Skin of body (tissue), 1 donor: ENCODE measurements at regions not wholly inside any gene's neighbourhood (a gene's known extent, or its start where the extent isn't known, plus 50 kb on each side); places are given as distances from the start of the nearest gene placed in this dataset.

ENCODE experiments used
- DNase-seq: peaks from one replicate; lab custom pipeline; 2025; lab: John Stamatoyannopoulos, UW

GRCh38 chr7:54810401-54810800, 51.4 kb upstream of the SEC61G start:
- no peak for DNase-seq

DNA sequence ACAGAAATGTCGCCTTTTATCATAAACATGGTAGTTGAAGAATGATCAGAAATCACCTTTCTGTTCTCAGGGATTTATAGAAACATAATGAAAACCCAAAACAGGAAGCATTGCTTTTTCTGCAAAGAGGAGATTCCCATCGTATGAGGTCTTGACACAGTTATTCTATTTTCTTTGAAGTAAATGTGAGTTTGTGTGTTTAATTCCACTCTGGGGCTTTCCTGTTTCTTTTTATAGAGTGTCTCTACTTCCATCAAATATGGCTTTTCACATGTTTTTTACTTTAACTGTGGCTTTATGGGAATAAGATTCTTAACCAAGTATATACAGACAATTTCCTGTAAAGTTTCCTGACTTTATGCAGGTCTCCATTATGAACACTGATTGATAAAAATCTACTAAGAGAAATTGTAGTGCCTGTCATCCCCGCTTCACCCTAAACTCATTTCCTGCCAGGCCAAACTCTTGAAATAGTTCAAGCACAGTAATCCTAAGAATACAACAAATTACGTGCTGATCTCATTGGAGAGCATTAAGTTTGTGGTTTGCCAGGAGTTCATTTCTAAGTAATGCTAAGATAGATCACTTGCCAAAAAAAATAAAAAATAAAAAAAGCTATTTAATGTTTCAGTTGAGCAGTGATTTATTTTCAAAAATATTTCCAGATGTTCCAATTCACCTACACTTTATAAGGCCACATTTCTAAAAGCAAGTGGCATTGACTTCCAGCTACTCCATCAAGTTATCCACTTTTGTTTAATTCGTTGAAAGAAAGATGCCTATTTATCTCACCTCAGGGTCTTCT, 52.2 kb upstream of the SEC61G start:
- peak; percentile 57 for DNase-seq

DNA sequence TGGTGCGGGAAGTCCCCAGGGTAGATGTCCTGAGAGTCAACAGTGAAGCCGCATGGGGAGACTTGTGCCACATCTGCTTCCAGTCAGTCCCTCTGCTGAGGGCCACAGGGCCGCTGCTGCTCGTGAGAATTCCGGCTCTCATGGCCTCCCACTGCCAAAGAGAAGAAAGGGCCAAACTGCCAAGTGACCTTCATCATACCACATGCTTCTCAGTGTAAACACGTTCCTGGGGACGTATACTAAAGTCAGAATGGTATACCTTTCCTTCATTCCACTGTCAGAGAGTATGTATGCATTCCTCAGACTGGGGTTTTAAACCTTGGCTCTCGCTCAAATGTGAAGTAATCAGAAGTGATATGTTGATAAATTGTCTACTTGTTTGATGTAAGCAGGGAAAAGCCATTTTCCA, 52.8 kb upstream of the SEC61G start:
- DNase-seq: no peak

- no peak for DNase-seq
Measured at GRCh38 chr7:54812756-54813322, 53.8 kb upstream of the SEC61G start.

- DNase-seq: no peak
Measured at GRCh38 chr7:54813398-54813797, 54.4 kb upstream of the SEC61G start.

GRCh38 chr7:54814401-54814800, 55.4 kb upstream of the SEC61G start:
- DNase-seq: no peak

DNA sequence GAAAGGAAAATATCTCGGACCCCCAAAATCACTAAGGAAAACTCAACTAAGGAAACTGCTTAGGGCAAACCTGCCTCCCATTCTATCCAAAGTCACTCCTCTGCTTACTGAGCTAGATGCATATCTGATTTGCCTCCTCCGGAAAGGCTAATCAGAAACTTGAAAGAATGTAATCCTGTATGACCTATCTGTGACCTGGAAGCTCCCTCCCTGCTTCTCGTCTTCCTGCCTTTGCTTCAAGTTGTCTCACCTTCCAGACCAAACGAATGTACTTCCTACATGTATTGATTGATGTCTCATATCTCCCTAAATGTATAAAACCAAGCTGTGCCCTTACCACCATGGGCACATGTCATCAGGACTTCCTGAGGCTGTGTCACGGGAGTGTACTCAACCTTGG, 58.1 kb upstream of the SEC61G start:
- DNase-seq: no peak

DNA sequence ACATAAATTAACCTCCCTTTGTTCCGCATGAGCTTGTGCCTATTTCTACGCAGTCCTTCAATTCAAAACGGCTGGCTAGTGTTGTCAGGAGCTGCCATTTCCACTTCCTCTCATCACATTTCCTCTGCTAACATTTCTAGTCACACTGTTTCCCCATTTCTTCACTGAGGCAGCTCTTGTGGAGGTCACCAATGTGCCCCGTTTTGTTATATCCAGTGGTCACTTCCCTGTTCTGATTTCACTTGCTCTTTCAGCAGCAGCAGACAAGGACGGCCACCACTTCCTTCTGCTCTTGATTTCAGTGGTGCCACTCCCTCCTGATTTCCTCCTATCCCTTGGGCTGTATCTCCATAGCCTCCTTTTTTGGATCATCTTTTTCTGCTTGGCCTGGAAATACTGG, 64.8 kb upstream of the SEC61G start:
- no peak for DNase-seq

- no peak for DNase-seq
Measured at GRCh38 chr7:54824655-54825054, 65.6 kb upstream of the SEC61G start.

- no peak for DNase-seq
Measured at GRCh38 chr7:54825368-54825767, 66.4 kb upstream of the SEC61G start.

DNA sequence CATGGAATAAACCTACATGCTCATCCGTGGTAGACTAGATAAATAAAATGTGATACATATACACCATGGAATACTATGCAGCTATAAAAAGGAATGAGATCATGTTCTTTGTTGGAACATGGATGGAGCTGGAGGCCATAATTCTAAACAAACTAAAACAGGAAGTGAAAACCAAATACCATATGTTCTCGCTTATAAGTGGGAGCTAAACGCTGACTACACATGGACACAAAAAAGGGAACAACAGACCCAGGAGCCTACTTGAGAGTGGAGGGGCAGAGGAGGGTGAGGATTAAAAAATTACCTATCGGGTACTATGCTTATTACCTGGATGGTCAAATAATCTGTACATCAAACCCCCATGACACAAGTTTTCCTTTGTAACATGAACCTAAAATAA, 68.7 kb upstream of the SEC61G start:
- no peak for DNase-seq

- no peak for DNase-seq
Measured at GRCh38 chr7:54831046-54831643, 72.1 kb upstream of the SEC61G start.

DNA sequence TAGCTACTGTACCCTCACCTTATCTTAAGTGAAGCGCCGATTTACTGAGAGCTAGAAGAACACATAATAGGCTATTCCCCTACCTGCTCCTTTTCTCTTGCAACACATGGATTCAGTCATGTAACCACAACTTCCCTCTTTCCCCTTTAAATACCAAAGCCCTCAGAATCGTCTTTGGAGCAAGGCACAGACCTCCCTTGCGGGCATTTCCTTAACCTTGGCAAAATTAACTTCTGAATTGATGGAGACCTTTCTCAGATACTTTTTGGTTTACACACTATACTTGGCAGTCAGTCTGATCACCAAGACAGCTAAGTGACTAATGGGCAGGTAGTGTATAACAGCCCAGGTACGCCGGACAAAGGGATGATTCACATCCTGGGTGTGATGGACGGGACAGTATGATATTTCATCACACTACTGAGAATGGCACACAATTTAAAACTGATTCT, 72.7 kb upstream of the SEC61G start:
- DNase-seq: no peak

DNA sequence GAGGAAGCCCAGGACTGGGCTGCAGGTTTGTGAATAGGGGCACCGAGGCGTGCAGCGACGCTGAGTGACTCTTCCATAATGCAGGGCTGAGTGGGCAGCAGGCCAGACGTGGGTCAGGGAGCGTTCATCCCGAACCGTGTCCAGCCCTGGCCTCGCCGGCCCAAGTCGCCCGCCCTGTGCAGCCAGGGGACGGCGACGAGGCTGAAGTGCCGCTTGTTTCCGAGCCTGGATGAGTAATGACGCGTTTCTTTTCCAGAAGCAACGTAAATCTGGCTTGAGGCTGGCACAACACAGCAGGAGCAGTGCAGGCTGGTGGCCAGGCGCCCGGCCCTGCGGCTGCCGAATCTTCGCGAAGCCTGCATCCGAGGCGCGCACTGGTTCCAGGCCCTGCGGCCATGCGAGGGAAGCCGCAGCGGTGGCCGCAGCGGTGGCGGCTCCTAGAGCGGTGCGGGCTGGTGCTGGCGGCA, 74.0 kb upstream of the SEC61G start:
- no peak for DNase-seq

DNA sequence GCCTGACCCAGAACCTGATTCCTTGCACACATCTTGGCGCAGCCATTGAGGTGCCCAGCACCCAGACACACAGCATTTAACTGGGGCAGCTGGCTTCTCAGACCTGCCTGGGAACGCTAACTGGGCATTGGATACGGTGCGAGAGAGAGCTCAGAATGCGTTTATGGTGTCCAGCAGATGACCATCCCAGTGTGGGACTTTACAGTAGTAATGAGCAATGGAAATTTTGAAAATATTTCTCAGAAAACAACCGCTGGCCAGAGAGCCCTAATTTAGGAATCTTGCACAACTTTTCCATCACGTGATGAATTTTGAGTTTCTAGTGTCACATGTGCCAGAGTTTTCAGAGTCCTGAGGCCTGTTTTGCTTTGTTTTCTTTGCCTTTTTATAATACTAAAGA, 78.2 kb upstream of the SEC61G start:
- no peak for DNase-seq

GRCh38 chr7:54837761-54838160, 78.8 kb upstream of the SEC61G start:
- no peak for DNase-seq

DNA sequence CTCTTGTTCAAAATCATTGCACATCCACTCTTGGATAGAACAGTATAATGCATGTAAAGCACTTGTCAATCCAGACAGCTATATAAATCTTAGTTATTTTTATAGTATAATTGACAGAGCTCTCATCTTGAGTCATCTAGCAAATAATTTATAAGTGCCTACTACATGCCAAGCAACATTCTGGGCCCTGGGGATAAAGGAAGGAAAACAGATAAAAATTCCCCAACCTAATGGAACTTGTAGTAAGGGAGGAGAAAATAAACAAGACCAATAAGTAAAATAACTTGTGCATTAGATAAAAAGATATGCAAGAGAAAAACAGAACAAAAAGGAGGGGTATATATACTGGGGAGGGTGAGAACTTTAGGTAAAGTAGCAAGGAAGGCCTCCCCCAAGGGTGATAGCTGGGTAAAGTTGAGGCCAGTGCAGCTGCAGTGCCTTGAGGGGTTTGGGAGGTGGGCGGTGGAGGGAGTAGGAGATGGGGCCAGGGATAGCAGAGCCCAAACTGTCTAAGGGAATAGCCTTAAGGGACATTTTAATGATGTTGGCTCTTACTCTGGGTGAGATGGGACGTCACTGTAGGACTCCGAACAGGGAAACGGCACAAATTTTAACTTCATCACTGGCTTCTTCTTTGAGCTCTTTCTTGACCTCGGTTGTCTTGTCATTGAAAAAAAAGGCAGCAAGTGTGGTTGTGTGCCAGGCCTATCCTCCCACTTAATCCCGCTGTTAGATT, 79.3 kb upstream of the SEC61G start:
- DNase-seq: no peak

DNA sequence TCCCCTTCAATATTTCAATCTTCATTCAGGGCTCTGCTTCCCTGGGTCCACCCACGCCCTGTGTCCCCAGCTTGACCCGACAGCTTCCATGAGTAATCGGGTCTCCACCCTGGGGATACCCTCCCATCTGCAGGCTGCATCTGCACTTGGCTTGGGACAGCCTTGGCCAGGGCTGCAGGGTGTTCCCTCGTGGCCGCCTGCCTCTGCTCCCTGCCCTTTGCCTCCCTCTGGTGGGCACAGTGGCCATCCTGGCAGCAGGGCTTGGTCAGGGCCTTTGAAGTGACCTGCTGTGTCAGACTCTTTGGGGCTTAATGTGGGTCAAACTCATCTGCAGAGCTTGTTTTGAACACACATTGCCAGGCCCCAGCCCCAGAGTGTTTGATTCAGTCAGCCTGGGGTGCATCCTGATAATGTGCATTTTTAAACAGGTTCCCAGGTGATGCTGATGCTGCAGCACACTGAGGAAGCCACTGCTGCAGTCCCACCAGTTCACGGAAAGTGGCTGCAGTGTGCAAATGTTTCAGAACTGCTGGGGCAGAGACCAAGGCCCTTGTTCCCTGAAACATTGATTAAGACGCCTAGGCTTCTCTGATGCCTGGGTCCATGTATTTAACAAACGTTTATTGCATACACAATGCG, 80.7 kb upstream of the SEC61G start:
- DNase-seq: peak; percentile 15

DNA sequence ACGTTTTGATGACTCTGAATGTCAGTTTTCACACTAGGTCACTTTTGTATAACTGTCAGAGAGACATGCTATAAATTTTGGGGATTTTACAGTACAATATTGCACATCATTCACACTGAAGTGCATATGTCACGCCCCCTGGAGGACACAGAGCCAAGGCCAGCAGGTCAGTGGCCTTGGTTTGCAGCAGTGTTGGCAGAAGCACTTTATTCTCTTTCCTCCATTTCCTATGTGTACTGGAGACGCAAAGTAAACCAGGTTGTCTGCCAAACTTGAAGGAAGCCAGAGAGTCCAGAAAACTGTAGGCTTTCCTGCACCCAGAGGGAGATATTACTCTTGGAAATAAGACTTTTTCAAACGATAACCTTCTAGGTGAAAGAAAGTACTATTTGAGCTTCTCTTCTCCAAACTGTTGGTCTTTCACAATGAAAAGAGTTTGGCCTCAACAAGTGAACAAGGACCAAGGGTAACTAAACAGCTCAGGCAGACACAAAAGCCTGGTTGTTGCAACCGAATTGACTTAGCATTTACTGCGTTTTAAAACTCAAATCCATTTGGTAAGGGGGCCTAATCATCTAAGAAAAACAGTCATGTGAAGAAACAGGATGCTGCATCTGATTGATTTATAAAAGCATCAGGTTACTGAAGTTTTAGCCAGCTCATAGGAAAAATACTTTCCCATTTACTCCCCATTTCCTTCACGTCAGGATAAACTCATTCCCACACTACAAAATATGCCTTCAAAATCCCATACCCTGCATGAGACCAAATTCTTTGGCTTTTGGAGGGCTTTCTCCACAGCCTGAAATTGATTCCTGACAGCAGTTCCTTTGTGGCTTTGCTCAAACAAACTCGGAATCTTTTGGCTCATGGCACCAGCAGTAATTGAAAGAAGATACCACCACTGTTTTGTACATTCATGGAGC, 83.0 kb upstream of the SEC61G start:
- peak; percentile 53 for DNase-seq

- DNase-seq: no peak
Measured at GRCh38 chr7:54843841-54844355, 84.9 kb upstream of the SEC61G start.
